Retina (tissue), 1 donor: ENCODE measurements at regions not wholly inside any gene's neighbourhood (a gene's known extent, or its start where the extent isn't known, plus 50 kb on each side); places are given as distances from the start of the nearest gene placed in this dataset.

Experiments
- DNase-seq: peaks from one replicate; pipeline ENCODE4 v3.0.0-alpha.2; 2016

DNA sequence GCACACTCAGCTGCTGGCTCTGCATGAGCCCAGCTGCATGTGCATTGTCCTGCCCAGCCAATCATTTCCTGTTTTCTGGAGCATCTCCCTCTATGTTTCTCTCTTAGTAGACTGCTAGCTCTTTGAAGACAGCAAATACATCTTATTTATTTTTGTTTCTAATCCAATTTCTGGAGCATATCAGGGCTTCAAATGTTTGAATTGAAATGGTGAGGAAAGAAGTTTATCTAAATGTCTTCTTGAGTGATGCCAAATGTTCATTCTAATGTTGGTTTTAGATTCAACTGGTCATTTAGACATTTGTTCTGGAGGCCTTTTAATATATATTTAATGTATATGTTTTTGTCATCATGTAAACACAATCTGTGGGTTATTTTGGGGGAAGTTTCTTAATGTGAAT, 141.9 kb downstream of the DNAJB9 start:
- DNase-seq, result no peak

DNA sequence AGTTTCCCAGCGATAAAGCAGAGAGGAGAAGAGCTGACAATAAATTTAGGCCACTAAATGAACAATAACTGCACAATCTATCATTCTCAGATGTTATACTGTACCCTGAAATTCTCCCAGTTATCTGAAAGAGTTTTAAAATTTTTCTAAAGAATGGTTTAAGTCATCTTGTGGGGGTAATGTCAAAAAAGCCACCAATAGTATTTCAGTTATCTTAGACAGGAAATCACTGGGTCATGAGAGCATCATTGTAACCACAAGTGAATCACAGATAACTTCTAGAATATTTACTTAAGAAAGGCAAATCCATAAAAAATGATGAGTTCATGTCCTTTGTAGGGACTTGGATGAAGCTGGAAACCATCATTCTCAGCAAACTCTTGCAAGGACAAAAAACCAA, 147.1 kb downstream of the DNAJB9 start:
- no peak for DNase-seq

DNA sequence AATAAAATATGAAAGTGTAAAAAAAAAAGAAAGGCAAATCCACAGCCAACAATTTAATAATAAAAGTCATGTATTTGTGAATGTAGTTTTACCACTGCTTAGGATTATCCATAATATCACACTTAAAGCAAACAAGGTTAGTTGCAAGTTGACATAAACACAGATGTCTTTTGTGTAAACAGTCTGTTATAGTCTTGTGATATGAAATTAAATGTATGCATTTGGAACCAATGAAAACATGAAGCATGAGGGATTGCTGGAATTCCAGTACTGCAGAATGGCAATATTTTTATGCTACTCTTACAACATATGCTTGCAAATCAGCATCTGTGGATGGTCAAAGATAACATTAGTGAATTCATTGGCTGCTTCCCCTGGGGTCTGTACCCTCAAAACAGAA, 148.1 kb downstream of the DNAJB9 start:
- no peak for DNase-seq

DNA sequence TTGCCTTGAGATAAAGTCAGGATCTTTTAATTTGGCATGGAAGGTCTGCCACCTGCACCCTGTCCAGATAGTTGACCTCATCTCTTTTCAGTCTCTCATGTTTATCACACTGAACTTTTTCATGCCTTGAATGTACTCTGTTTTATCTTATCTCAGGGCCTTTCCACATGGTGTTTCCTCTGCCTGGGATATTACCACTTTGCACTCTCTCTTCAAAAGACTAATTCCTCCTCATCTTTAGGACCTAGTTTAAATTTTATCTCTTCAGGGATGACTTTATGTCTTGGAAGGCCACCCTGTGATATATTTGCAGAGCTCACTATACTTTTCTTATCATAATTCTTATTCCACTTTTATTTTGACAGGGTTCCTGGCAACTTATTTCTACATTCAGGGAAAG, 150.0 kb downstream of the DNAJB9 start:
- no peak for DNase-seq

DNA sequence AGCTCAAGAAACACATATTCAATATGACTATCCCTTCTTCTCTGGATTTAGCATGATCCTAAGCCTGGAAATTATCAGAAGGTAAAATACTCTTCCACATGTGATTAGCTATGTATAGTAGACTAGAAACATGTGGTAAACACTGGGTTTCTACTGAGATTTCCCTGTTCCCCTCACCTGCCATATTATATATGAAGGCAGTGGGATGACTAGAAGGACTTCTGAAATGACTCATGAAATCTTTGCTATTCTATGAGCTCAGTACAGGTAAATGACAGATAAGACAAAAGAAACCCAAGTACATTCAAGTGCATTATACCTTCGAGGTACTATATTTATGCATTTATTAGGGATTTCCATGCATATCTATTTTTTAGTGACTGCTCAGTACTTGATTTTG, 152.9 kb downstream of the DNAJB9 start:
- no peak for DNase-seq

DNA sequence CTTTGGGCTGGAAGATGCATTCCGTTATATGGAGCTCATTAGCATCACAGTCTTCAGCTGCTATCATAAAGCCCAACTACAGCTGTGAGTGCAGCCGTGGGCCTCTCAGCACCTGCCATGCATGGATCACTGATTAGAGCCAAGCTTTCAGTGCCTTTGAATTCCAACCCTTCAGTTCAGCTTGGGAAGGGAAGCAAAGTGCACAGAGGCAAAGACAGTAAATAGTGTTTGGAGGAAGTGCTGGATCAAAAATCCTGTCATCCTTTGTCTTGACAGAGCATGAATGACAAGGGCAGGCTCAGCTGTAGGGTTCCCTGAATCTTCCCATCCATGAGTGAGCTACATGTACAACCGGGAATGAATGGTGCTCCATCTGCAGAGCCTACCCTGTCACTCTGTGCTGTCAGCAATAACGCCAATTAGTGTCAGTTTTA, 153.7 kb downstream of the DNAJB9 start:
- DNase-seq, result peak; percentile 83

DNA sequence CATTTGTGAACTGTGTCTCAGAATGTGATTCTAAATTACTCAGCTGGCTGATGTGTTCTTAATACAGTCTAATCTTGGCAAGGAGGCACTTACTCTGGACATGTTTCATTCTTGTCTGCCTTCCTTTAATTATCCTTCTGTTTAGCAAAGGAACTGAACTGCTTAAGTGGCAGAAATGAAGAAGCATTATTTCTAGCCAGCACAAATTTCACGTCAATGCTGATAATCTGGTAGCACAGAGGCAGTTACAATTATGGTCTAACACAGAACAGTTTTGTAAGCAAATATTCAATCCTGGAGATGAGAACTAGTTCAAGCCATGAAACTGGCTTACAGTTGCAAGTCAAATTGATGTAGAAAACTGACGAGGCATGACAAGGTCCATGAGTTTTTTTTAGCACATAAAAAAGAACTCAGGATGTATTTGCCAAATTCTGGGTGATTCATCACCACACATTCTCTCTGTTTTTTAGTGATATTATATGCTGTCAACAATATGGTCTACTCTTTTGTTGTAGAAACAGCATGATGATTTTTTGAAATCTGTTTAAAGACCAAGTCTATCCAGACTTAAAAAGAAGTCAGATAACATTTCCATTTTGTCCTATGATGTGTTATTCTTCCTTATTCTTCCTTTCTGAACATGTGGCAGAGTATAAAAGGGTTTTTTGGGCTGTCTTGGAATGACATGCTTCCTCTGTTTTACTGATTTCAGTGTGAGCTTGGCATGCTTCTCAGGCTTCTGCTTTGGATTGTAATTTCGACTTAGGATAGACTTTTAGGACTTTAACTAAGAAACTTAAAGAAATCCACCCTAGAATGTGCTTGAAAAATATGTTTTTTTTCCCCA, 154.8 kb downstream of the DNAJB9 start:
- DNase-seq, result no peak

DNA sequence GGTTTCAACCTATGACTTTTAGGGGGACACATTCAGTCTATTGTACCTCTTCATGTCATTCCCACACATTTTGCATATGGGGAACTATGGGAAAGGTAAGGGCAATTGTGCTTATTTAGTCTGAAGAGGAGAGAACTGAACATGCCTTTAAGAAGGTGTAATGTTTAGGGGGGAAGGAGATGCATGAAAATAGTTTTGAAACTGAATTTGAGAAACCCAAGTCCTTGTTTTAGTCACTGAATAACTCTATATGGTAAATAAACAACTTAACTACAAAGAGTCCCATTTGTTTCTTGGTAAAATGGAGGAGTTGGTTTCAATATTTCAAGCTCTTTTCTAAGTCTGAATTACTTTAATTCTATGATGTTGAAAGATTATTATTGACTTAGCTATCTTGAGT, 166.1 kb downstream of the DNAJB9 start:
- DNase-seq, result no peak

DNA sequence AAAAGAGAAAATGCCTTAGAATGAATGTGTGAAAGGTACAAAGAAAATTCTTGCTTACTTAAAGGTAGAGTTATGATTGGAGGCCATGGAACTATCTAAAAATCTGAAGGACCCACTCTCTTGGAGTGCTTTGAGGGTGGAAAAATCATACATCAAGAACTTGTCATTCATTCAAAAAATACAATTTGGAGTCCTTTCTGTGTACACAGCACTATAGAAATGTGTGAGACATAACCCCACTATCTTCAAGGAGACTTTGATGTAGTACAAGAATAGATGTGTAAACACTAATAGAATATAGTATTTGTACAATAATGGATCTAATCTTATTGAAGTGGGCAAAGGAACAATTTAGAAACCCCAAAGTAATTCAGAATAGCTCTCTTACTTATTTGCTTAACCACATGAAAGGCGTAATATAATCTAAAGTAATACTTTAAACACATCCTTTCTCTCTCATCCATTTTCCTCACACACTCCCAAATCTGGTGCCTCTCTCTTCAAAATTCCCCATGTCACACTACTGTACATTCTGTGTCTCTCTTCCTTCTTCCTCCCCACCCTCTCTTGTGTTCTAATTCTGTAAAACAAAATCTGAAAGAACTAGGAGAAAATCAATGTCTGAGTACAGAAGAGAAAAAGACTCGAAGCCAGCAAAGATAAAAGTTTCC, 166.7 kb downstream of the DNAJB9 start:
- DNase-seq, result no peak

DNA sequence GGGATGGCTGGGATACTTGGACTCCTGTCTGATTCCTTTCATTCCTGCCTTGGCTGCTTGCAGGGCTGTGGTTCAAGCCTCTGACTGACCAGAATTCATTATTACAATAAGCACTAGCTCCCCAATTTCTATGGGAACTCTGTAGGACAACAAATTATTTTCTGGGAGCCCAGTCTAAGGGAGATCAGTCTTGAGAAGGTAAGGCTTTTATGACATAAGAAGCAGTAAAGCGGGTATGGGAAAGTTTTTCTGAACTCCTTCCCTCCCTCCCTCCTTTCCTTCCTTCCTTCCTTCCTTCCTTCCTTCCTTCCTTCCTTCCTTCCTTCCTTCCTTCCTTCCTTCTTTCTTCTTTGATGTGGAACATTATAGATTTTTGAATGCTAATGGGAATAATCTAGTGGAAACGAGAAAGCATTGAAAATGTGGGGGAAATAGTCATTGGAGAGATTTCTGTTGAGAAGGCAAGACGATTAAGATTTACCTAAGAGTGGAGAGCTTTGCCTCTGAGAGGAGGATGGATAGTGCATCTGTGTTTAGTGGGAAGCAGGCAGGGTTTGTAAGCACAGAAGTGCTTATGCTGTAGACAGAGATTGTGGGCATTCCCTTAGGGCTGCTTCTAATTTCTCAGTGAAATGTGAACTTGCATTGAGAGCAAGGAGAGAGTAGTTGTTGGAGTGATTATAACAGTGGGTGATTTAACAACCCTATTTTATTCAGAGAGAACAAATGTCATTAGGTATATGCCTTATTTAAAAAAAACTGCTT, 201.5 kb downstream of the DNAJB9 start:
- DNase-seq, result peak; percentile 4

DNA sequence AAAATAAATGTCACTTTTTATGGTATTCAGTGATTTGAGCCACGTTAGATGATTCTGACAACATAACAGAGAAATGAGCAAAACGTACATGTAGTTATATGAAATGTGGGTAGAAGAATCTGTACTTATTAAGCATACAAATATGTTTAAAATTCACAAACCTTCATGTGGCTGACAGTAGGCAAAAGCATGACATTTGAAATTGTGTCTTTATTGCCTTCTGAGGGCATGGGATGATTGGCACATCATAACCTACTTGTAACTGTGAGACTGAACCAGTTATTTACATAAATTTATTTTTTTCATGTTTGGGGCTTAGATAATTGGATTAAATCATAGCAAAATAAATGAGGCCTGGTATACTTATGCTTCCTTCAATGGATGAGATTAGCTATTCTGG, 202.2 kb downstream of the DNAJB9 start:
- no peak for DNase-seq

DNA sequence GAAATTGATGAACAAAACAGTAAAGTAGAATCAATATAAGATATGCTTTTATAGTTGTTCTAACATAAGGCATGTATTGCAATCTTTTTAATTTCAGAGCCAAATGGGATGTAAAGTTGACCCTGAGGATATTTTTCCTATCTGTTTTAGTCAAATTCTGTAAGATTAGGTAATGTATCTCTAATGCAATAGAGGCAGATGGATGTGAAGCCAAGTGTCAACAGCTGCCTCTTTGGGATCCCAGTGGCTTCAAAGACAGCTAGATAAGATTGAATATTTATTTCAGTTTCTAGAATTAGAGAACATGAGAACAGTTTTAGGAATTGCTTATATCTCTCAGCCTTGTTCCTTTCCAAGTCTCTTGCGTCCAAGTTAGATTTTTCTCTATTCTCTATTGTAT, 208.3 kb downstream of the DNAJB9 start:
- no peak for DNase-seq

DNA sequence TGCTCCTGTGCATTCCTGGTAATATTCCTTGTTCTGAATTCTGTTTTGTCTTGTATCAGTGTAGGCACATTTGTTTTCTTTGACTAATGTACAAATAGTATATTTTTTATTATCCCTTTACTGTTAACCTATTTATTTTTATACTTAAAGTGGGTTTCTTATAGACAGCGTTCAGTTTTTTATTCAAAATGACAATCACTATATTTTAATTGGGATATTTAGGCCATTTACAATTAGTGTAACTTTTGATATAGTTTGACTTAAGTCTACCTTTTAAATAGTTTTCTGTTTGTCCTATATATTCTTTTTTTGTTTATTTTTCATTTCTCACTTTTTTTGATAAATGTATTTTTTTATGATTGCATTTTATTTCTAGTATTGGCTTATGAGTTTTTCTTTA, 219.8 kb downstream of the DNAJB9 start:
- no peak for DNase-seq

DNA sequence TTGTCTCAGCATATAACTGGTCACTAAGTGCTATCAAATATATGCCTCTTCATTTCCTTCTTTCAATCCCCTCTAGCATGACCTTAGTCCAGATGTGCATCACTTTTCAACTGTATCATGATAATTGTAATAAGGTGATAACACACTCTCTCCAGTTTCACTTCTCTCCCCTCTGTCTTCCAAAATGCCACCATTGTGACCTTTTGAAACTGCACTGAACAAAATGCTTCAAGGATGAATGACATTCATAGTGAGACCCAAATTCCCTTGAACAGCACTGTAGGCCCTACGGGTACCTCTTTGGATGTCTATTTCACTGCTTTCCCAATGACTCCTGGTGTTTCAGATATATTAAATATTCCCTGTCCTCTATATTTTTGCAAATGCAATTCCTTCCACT, 224.8 kb downstream of the DNAJB9 start:
- no peak for DNase-seq

DNA sequence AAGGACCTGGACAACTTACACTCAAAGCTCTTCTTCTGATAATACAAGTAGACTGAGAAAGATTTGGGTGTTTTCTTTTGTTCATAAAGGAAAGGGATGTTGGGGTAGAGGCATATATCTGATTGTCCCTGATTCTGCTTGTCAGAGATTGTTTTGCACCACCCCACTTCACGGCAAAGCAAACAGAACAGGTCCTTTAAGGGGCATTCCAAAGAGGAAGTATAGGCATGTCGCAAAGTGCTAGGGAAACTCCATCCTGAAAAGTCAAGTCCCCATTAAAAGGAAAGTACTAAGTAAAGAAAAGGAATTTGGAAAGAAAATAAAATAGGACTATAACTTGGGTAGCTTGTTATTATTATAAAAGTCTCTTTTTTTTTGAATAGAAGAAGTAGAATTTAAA, 233.0 kb downstream of the DNAJB9 start:
- DNase-seq, result no peak

DNA sequence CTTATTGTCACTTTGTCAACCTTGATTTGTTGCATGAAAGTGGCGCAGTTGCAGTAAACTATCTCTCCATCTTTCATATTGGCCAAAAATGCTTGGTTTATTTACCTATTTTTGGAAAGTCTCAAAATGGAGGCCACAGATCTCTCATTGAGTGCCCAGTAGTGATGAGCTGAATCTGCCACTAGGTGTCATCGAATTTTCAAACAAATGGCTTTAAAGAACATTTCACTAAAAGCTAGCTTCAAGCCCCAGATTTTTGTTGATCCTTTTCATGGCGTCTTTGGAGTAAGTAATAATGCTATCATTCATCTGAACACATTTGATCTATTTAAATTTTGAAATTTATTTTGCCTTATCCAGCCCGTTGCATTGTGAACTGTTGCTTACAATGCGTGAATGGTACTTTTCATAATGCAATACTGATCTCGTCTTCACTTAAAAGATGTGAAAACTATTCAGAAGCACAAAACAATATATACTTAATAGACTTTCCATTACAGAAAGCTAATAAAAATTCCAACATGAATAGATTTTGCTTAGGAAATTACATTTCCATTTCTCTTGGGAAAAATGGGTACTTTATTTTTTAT, 236.2 kb downstream of the DNAJB9 start:
- no peak for DNase-seq

DNA sequence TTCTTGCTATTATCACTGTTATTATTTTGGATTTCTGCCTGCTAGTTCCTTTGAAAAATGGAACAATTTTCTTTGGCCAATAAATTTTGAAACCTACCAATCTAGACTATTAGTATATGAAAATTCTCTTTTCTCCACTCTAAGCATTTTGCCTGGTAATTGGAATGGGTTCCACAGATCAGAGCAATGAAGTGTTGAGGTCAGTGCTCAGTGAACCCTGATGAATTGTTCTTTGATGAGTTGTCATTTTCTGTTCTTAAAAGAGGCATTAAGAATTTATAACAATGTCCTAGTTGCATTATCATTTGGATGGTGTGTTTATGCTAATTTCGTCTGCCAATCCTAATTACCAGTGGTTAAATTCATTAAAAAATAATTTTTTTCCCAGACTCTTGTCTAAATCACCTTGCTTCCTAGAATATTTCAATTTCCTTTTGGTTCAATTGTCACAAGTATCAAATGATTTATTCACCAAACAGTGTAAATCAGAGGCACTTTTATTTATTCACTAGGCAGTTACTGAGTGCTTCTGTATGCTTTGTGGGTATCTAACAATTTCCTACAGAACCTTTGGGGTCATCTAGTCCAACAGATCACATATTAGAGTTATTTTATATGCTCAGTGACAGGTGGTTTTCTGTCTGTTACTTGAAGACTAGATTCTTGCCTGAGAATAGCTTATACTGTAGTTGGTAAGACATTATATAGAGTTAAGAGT, 239.0 kb downstream of the DNAJB9 start:
- DNase-seq, result peak; percentile 70

DNA sequence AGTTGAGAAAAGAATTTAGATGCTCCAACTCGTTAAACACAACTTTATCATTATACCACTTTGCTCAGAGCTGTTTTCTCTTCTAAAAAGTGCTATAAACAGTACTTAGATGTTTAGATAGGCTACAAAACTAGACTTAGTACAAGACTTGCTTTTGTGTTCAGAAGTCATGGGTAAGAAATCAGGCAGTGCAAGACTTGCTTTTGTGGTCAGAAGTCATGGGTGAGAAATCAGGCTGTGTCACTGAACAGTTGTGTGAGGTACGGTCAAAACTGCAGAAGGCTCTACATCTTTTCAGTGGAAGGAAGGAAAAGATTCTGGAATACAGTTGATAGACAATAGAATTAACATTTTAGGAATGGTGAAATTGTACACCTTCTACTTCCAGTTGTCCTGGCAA, 239.7 kb downstream of the DNAJB9 start:
- DNase-seq, result no peak

DNA sequence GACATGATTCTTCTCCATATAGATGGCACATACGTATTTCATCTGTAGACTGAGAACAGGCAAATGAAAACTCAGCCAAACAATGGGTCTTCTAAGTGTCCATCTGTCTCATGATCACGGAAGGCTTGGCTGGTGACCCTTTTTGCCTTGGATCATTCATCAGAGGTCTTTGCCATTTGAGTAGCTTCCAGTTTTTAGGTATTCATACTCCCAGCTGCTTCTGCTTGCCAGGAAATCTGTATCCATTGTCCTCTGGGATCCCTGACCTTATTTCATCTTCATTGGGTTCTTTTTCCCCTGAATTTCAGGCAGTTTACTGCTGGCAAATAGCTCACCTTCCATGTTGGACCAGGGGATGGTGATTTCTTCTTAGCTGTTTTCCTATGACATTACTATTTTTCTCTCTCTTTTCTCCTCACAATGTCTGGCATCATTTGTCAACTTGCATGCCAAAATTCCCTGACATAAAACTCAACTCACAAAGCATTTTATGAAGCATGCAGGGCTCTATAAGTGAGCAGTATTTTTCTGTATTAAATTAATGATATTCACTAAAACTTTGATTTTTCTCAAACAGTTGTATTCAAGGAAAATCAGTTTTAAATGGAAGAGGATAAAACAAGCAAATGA, 241.2 kb downstream of the DNAJB9 start:
- DNase-seq, result no peak

DNA sequence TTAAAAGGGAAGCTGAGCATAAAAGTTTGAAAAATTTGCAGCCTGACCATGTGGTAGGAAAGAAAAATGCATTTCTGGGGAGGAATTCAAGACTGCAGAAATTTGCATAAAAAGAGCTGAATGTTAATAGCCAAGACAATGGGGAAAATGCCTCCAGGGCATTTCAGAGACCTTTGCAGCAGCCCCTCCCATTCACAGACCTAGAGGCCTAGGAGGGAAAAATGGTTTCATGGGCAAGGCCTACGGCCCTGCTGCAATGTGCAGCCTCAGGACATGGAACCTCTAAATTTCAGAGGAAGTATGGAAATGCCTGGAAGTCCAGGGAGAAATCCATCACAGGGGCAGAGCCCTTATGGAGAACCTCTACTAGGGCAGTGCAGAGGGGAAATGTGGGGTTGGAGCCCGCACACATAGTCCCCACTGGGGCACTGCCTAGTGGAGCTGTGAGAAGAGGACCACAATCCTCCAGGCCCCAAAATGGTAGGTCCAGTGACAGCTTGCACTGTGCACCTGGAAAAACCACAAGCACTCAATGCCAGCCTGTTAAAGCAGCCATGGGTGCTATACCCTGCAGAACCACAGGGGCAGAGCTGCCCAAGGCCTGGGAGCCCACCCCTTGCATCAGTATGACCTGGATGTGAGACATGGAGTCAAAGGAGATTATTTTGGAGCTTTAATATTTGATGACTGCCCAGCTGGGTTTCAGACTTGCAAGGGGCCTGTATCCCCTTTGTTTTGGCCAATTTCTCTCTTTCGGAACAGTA, 243.8 kb downstream of the DNAJB9 start:
- DNase-seq, result no peak

DNA sequence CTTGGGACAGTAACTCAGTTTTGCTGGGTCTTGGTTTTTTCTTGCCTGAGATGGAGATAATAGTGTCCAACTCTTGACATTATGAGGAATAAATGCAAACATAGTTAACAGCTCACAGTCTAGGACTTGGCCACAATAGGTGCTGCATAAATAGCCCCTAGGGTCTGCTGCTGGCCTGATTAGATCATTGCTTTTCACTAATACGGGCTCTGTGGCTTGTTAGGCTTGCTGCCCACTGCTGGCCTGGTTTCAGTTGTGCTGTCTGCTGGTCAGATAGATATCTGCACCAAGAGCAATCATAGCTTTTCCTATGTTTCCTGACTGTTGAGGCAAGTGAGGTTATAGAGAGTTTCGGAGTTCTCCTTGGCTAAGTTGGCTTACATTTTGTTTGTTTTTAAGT, 246.1 kb downstream of the DNAJB9 start:
- no peak for DNase-seq
